Stimulated activated CD4-positive, alpha-beta T cell treated with anti-CD3 and anti-CD28 coated beads, Interleukin-12 subunit alpha, Interleukin-12 subunit beta, amount 100 ng/mL, for 24 hours (primary cell): ENCODE measurements at regions not wholly inside any gene's neighbourhood (a gene's known extent, or its start where the extent isn't known, plus 50 kb on each side); places are given as distances from the start of the nearest gene placed in this dataset.
"Not testable (repeated sequence)": the region's sequence is repeated elsewhere in the genome, so short reads cannot be mapped to it uniquely, and the experiment has no call there.

Experiments
- DNase-seq, 2 experiments: peaks; one replicate each; pipeline ENCODE4 v3.0.0-alpha.2; 2020; ENCODE audit warnings: low read depth in 2 of 2

GRCh38 chr2:117519721-117520120 is 294.8 kb upstream of the DDX18 start:
- DNase-seq = no peak

DNA sequence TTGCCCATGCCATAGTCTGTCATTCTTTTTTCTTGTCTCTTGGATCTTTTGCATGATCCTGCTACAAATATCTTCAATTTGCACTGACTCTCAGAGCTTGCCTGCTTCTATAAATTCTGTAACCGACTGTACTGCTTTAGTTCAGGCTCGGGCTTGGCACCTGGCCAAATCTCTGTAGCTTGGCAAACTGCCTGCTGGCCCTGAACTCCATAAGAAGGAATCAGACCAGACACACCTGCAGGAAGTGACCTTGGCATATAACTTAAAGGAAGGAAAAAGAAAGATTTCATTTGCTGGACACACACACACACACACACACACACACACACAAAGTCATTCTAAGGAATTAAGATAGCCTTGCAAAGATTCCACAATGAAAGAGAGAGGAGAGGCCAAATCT is 291.2 kb upstream of the DDX18 start:
- no peak for DNase-seq

- DNase-seq = no peak
Observed at GRCh38 chr2:117523711-117524238, 290.7 kb upstream of the DDX18 start.

- no peak for DNase-seq
Observed at GRCh38 chr2:117536139-117536538, 278.4 kb upstream of the DDX18 start.

DNA sequence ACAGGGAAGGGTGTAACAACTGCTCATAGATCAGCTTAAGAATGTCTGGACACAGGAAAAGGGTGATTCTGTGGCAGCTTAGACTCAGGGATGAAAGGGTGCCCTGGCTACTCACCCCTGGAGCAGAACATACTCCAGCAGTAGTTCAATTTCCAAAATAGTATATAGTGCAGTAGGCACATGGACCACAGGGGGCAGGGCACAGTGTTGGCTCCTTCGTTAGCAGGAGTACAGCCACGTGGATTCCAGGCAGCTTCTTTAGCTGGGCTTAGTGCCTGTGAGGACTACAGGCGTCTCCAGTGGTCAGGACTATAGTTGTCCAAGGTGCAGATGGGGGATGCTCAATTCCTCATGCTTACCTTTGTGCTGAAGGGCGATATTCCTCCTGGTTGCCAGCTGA is 277.5 kb upstream of the DDX18 start:
- no peak for DNase-seq

GRCh38 chr2:117551858-117552257 is 262.6 kb upstream of the DDX18 start:
- no peak for DNase-seq

DNA sequence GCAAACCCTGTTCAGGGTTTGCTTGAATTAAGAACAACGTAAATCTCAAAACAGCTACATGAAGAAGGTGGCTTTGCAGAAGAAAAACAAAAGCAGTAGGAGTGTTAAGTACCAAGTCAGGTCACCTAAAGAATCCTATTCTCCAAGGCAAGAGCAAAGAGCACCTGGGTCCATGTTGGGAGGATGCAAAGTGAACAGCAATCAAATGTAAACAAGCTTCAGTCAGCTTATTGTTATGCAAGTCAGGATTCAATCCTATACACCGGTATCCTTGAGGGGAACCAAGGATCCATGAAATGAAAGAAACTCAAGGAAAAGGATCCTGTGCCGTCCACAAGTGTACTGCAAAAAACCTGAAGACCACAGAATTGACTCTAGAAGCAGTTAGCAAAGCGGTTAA is 261.0 kb upstream of the DDX18 start:
- no peak for DNase-seq

- DNase-seq = no peak
Observed at GRCh38 chr2:117555965-117556364, 258.5 kb upstream of the DDX18 start.

- DNase-seq = no peak
Observed at GRCh38 chr2:117557626-117558025, 256.9 kb upstream of the DDX18 start.

DNA sequence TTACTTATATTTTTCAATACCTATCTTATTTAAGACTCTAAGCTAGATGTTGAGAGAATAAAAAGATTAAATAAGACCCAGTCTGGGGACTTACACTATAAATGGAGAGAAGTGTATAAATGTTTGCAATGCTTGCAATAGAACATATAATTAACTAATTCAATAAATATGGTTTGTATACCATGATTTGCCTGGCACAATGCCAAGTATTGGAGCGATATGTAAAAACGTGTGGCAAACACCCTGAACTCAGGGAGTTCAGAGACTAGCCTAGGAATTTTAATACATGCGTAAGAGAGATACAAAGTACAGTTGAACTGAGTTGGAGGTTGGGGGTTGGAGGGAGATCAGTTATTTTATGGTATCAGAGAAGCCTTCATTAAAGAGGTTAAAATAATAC is 251.8 kb upstream of the DDX18 start:
- no peak for DNase-seq

- DNase-seq = no peak
Observed at GRCh38 chr2:117571590-117572349, 242.7 kb upstream of the DDX18 start.

GRCh38 chr2:117587310-117587709 is 227.2 kb upstream of the DDX18 start:
- DNase-seq = no peak

DNA sequence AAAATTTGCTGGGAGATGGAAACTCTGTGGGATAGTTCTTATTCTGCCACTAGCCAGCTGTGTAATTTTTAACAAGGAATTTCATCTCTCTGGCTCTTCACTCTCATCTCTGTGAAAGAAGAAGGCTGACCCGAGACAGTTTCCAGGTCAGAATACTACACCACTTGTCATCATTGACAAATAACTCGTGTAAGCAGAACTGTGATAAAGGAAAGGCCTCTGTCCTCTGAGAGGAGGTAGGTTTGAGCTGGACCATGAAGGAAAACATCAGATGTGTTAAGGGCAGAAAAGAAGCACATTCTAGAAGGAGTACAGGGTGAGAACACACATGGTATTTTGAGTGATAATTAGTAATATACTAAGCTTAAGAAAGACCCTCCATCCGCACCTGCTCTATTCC is 211.4 kb upstream of the DDX18 start:
- DNase-seq = no peak

DNA sequence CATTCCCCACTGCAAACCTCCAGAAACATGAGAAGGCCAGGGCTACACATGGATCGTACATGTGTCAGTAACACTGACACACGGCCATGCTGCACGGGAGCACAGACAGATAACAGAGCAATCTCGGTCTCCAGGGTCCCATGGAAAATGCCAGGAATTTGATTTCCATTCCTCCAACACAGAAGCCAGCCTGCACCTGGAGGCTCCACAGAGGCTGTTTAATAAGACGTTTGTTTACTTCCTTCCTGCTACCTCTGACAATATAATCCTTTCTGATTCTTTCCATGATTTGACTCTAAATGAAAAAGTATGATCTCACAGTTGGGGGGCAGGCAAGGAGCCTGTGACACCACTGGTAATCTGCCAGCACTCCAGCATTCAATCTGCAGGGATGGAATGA is 210.9 kb upstream of the DDX18 start:
- DNase-seq = no peak

GRCh38 chr2:117607202-117607601 is 207.3 kb upstream of the DDX18 start:
- no peak for DNase-seq

DNA sequence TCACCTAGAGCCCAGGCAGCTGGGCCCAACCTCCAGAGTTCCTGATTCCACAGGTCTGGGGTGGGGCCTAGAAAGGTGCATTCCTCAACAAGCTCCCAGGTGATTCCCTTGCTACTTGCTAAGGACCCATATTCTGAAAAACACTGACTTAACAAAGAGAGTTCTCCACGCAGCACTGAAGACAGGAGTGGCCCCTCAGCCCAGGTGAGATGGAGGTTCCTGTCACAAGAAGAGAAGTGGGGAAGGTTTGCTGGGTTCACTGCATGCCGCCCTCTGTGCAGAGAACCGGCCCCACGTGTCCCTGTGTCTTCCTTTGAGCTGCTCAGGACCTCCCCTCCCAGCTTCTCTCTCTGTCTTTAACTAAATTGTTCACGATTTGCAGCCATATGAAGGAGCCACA is 201.4 kb upstream of the DDX18 start:
- no peak for DNase-seq

GRCh38 chr2:117614296-117614695 is 200.2 kb upstream of the DDX18 start:
- DNase-seq = no peak

GRCh38 chr2:117614823-117615534 is 199.5 kb upstream of the DDX18 start:
- DNase-seq = no peak

- no peak for DNase-seq
Observed at GRCh38 chr2:117618607-117619006, 195.9 kb upstream of the DDX18 start.

DNA sequence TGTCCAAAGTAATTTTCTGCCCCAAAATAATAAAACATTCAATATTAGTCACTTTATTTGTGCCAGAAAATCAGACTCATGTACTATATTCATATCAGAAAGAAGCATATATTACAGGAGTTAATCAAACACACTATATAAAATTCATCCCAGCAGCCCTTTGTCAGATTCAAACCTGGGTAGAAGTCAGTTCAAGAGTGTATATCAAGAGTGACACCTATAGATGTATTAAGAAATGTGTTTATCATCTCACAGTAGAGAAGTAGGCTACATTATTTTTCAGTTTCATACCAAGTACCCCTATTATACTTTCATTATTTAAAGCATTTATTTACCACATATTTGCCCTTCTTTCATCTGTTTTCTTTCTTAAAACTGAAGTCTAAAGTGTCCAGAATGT is 193.2 kb upstream of the DDX18 start:
- no peak for DNase-seq

DNA sequence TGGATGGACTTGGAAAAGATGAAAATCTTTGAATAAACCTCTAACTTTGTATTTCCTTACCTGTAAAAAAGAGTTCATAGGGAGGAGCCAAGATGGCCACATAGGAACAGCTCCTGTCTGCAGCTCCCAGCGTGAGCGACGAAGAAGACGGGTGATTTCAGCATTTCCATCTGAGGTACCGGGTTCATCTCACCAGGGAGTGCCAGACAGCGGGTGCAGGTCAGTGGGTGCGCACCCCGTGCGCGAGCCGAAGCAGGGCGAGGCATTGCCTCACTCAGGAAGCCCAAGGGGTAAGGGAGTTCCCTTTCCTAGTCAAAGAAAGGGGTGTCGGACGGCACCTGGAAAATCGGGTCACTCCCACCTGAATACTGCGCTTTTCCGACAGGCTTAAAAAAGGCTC is 191.3 kb upstream of the DDX18 start:
- DNase-seq = not testable (repeated sequence)

- no peak for DNase-seq
Observed at GRCh38 chr2:117631152-117631945, 183.1 kb upstream of the DDX18 start.
